Ishikawa (cell line): ENCODE measurements at regions not wholly inside any gene's neighbourhood (a gene's known extent, or its start where the extent isn't known, plus 50 kb on each side); places are given as distances from the start of the nearest gene placed in this dataset.

ENCODE experiments used
- CEBPB ChIP-seq: IDR thresholded peaks from 2 replicates; pipeline ENCODE4 v1.6.1; 2012
- CREB1 ChIP-seq: IDR thresholded peaks from 2 replicates; pipeline ENCODE4 v1.6.1; 2012; ENCODE audit warnings: low read depth
- EGR1 ChIP-seq: IDR thresholded peaks from 2 replicates; pipeline ENCODE4 v1.6.1; 2012
- EP300 ChIP-seq: IDR thresholded peaks from 2 replicates; pipeline ENCODE4 v1.6.1; 2012; ENCODE audit warnings: borderline replicate concordance
- FOXM1 ChIP-seq: IDR thresholded peaks from 2 replicates; pipeline ENCODE4 v1.6.1; 2012; ENCODE audit warnings: low read depth, borderline replicate concordance
- MAX ChIP-seq: IDR thresholded peaks from 2 replicates; pipeline ENCODE4 v1.6.1; 2012
- NFIC ChIP-seq: IDR thresholded peaks from 2 replicates; pipeline ENCODE4 v1.6.1; 2012
- RAD21 ChIP-seq: IDR thresholded peaks from 2 replicates; pipeline ENCODE4 v1.6.1; 2012; ENCODE audit warnings: low read depth
- TAF1 ChIP-seq: IDR thresholded peaks from 2 replicates; pipeline ENCODE4 v1.6.1; 2012; ENCODE audit warnings: low read depth, mild to moderate bottlenecking
- TCF12 ChIP-seq: IDR thresholded peaks from 2 replicates; pipeline ENCODE4 v1.6.1; 2012; ENCODE audit warnings: low read depth
- TEAD4 ChIP-seq: IDR thresholded peaks from 2 replicates; pipeline ENCODE4 v1.6.1; 2012
- USF1 ChIP-seq: IDR thresholded peaks from 2 replicates; pipeline ENCODE4 v1.6.1; 2012
- YY1 ChIP-seq: IDR thresholded peaks from 2 replicates; pipeline ENCODE4 v1.6.1; 2012; ENCODE audit warnings: low read depth
- ZBTB7A ChIP-seq: IDR thresholded peaks from 2 replicates; pipeline ENCODE4 v1.6.1; 2012; ENCODE audit warnings: low read depth
- TF ChIP-seq, protein P1 (sequence below): IDR thresholded peaks from 2 replicates; pipeline ENCODE4 v1.6.1; 2012; ENCODE audit warnings: low read depth, mild to moderate bottlenecking

DNA sequence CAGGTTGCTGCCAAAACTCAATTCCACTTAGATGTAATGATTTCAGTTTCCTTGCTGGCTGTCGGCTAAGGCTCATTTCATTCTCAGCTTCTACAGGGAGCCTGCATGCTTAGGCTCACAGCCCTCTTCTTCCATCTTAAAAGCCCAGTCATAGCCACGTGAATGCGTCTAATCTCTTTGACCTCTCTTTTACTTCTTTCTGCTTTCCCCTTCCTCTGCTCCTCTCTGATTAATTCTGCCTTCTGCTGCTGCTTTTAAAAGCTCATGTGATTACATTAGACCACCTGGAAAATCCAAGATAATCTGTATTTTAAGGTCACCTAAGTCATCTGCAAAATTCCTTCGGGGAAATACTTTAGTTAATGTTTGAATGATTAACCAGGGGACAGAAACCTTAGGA lies 812.8 kb upstream of the BRINP3 start:
- TF ChIP-seq, protein P1, sequence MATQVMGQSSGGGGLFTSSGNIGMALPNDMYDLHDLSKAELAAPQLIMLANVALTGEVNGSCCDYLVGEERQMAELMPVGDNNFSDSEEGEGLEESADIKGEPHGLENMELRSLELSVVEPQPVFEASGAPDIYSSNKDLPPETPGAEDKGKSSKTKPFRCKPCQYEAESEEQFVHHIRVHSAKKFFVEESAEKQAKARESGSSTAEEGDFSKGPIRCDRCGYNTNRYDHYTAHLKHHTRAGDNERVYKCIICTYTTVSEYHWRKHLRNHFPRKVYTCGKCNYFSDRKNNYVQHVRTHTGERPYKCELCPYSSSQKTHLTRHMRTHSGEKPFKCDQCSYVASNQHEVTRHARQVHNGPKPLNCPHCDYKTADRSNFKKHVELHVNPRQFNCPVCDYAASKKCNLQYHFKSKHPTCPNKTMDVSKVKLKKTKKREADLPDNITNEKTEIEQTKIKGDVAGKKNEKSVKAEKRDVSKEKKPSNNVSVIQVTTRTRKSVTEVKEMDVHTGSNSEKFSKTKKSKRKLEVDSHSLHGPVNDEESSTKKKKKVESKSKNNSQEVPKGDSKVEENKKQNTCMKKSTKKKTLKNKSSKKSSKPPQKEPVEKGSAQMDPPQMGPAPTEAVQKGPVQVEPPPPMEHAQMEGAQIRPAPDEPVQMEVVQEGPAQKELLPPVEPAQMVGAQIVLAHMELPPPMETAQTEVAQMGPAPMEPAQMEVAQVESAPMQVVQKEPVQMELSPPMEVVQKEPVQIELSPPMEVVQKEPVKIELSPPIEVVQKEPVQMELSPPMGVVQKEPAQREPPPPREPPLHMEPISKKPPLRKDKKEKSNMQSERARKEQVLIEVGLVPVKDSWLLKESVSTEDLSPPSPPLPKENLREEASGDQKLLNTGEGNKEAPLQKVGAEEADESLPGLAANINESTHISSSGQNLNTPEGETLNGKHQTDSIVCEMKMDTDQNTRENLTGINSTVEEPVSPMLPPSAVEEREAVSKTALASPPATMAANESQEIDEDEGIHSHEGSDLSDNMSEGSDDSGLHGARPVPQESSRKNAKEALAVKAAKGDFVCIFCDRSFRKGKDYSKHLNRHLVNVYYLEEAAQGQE, result no peak
- no peak for TF ChIP-seq TEAD4
- TF ChIP-seq NFIC, result no peak
- TF ChIP-seq EGR1, result no peak
- no peak for TF ChIP-seq USF1
- no peak for TF ChIP-seq EP300
- TF ChIP-seq FOXM1, result no peak
- TF ChIP-seq TCF12, result no peak
- no peak for TF ChIP-seq CREB1

- TF ChIP-seq CEBPB, result peak; percentile 70
- TF ChIP-seq CREB1, result no peak
Measured at GRCh38 chr1:191305370-191305769, 827.7 kb upstream of the BRINP3 start.

- TF ChIP-seq CEBPB (no peak), ZBTB7A (no peak), YY1 (no peak), EGR1 (no peak), CREB1 (no peak), RAD21 (no peak), FOXM1 (no peak), MAX (no peak), TEAD4 (no peak), NFIC (no peak), EP300 (no peak)
- TF ChIP-seq, protein P1, result no peak
Measured at GRCh38 chr1:191306916-191307315, 829.3 kb upstream of the BRINP3 start.

GRCh38 chr1:191320062-191320461 lies 838.2 kb upstream of the RGS18 start:
- TF ChIP-seq EP300, result no peak

- TF ChIP-seq FOXM1 (no peak), RAD21 (no peak), ZBTB7A (no peak), TCF12 (no peak), EGR1 (no peak), USF1 (no peak), EP300 (no peak), CEBPB (no peak), CREB1 (no peak), TAF1 (no peak), NFIC (no peak), TEAD4 (no peak), MAX (no peak), YY1 (no peak)
- TF ChIP-seq, protein P1, result no peak
Measured at GRCh38 chr1:191327868-191328267, 830.4 kb upstream of the RGS18 start.

DNA sequence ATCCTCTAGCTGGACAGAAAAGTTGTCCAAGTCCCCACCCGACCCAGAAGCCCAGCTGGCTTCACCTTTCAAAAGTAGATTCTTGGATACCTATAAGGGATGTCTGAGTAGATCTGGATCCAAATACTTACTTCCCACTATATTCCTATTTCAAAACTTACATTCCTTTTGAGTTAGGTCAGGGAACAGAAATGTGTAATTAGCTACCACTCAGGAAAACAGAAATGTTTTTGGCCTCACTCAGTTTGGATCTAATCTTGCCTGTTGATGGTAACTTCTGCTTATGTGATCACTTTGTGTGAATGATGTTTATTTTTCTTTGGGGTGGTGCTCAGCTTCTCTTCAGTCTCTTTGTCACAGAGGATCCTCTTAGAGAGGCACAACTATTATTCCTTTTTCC lies 814.4 kb upstream of the RGS18 start:
- TF ChIP-seq RAD21 (no peak), YY1 (no peak), ZBTB7A (no peak), CREB1 (no peak), USF1 (no peak), TEAD4 (no peak), TCF12 (no peak), NFIC (no peak), TAF1 (no peak), CEBPB (no peak), FOXM1 (no peak), EGR1 (no peak), EP300 (no peak), MAX (no peak)
- TF ChIP-seq, protein P1, result no peak
